ENCODE measurements at regions not wholly inside any gene's neighbourhood (a gene's known extent, or its start where the extent isn't known, plus 50 kb on each side); places are given as distances from the start of the nearest gene placed in this dataset.

- TF ChIP-seq GLIS3 (CRISPR knock-in tag; IDR thresholded peaks at IDR 0.05) = no peak
- TF ChIP-seq ZC3H10 (CRISPR knock-in tag; IDR thresholded peaks at IDR 0.05) = no peak
- no peak for TF ChIP-seq POU6F1 (CRISPR knock-in tag; IDR thresholded peaks at IDR 0.05; ENCODE audit: borderline replicate concordance, low read depth)
- no peak for TF ChIP-seq ARNTL (CRISPR knock-in tag; IDR thresholded peaks at IDR 0.05; ENCODE audit: borderline replicate concordance, low read depth)
- TF ChIP-seq PATZ1 (CRISPR knock-in tag; IDR thresholded peaks at IDR 0.05; ENCODE audit: borderline replicate concordance) = no peak
- no peak for TF ChIP-seq ZFP30 (CRISPR knock-in tag; IDR thresholded peaks at IDR 0.05)
- no peak for TF ChIP-seq CREB5 (CRISPR knock-in tag; IDR thresholded peaks at IDR 0.05; ENCODE audit: low read depth)
- TF ChIP-seq RARB (CRISPR knock-in tag; IDR thresholded peaks at IDR 0.05) = no peak
- TF ChIP-seq PPARA (CRISPR knock-in tag; IDR thresholded peaks at IDR 0.05; ENCODE audit: borderline replicate concordance) = no peak
- TF ChIP-seq ZNF8 (CRISPR knock-in tag; IDR thresholded peaks at IDR 0.05) = no peak
- no peak for TF ChIP-seq ZNF70 (CRISPR knock-in tag; IDR thresholded peaks at IDR 0.05)
- no peak for TF ChIP-seq ISL1 (CRISPR knock-in tag; IDR thresholded peaks at IDR 0.05)
- no peak for TF ChIP-seq ESRRG (CRISPR knock-in tag; IDR thresholded peaks at IDR 0.05)
Measured at GRCh38 chr3:118742760-118743159, 291.9 kb downstream of the IGSF11 start.

Data from SK-N-SH treated with all-trans-retinoic acid at 6 μM for 48 hours (cell line).